ENCODE measurements at regions not wholly inside any gene's neighbourhood (a gene's known extent, or its start where the extent isn't known, plus 50 kb on each side); places are given as distances from the start of the nearest gene placed in this dataset.

DNA sequence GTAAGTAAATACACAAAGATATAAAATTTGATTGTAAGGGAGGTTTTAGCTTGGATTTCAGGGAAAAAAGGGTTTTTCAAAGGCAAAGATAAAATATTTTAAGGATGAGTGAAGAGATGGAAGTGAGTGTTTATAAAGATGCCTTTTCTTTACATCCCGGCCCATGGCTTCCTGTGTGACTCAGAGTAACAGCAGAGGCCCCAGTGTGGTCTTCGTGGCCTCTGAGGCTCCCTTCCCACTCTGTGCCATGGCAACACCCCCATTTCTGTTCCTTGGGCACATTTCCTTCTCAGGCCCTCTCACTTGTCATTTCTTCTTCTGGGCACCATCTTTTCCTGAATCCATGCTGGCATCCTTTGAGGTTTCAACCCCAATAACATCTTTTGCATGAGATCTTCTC, 92.6 kb upstream of the TMEM18 start:
- intact Hi-C loops (cut with micrococcal nuclease; ENCODE audit: unreplicated experiment) (no loop called here), in situ Hi-C loops (cut with HindIII; ENCODE audit: extremely low pct_ligation_motif_present, low pct_unique_long_range_greater_than_20kb) (no loop called here)
- no peak for ATAC-seq
- 9% methylated on average over 2 of the region's 2 CpGs for WGBS (ENCODE audit: low lambda C conversion rate)
- no TSS peak for BruUV-seq (replicated peaks)
- Histone ChIP-seq H3K79me2 (ENCODE audit: insufficient read depth, low read length) (no peaks in the 10 kb centered on the region), H3K9ac (ENCODE audit: insufficient read depth, low read depth, low read length) (no peak overlapping the region), H3K36me3 (replicated peaks in 1 of 2; ENCODE audit: control insufficient read depth in 1 of 2, insufficient read depth in 2 of 2, low read length in 2 of 2) (no peaks in the 10 kb centered on the region), H3K9me3 (ENCODE audit: low read length) (no peaks in the 10 kb centered on the region), H2AFZ (ENCODE audit: low read length) (no peak overlapping the region), H3K4me2 (ENCODE audit: low read depth, low read length) (no peak overlapping the region), H3K27me3 (ENCODE audit: control insufficient read depth in 1 of 2, insufficient read depth in 2 of 2, low read length in 2 of 2) (peaks cover 5 to 55% of the 10 kb centered on the region in 2 experiments; a peak in 4 of 5 replicates), H3K4me1 (ENCODE audit: insufficient read depth, low read length) (no peaks in the 10 kb centered on the region), H3K27ac (ENCODE audit: extremely low read length, insufficient read depth, low read length) (no peak overlapping the region), H3K4me3 (replicated peaks in 1 of 3; ENCODE audit: insufficient read depth in 1 of 3, low read depth in 2 of 3, low read length in 3 of 3) (no peak overlapping the region), H4K20me1 (ENCODE audit: insufficient read depth, low read length) (no peaks in the 10 kb centered on the region)
- CTCF ChIA-PET (ENCODE audit: low intra/inter-chr PET ratio, low total read pairs): no interaction called here
- DNase-seq (ENCODE audit: low spot score): no peak
- TF ChIP-seq, protein P1, sequence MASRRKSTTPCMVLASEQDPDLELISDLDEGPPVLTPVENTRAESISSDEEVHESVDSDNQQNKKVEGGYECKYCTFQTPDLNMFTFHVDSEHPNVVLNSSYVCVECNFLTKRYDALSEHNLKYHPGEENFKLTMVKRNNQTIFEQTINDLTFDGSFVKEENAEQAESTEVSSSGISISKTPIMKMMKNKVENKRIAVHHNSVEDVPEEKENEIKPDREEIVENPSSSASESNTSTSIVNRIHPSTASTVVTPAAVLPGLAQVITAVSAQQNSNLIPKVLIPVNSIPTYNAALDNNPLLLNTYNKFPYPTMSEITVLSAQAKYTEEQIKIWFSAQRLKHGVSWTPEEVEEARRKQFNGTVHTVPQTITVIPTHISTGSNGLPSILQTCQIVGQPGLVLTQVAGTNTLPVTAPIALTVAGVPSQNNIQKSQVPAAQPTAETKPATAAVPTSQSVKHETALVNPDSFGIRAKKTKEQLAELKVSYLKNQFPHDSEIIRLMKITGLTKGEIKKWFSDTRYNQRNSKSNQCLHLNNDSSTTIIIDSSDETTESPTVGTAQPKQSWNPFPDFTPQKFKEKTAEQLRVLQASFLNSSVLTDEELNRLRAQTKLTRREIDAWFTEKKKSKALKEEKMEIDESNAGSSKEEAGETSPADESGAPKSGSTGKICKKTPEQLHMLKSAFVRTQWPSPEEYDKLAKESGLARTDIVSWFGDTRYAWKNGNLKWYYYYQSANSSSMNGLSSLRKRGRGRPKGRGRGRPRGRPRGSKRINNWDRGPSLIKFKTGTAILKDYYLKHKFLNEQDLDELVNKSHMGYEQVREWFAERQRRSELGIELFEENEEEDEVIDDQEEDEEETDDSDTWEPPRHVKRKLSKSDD (CRISPR knock-in tag; IDR thresholded peaks at IDR 0.05; ENCODE audit: low read depth): no peak
- TF ChIP-seq, protein P2, sequence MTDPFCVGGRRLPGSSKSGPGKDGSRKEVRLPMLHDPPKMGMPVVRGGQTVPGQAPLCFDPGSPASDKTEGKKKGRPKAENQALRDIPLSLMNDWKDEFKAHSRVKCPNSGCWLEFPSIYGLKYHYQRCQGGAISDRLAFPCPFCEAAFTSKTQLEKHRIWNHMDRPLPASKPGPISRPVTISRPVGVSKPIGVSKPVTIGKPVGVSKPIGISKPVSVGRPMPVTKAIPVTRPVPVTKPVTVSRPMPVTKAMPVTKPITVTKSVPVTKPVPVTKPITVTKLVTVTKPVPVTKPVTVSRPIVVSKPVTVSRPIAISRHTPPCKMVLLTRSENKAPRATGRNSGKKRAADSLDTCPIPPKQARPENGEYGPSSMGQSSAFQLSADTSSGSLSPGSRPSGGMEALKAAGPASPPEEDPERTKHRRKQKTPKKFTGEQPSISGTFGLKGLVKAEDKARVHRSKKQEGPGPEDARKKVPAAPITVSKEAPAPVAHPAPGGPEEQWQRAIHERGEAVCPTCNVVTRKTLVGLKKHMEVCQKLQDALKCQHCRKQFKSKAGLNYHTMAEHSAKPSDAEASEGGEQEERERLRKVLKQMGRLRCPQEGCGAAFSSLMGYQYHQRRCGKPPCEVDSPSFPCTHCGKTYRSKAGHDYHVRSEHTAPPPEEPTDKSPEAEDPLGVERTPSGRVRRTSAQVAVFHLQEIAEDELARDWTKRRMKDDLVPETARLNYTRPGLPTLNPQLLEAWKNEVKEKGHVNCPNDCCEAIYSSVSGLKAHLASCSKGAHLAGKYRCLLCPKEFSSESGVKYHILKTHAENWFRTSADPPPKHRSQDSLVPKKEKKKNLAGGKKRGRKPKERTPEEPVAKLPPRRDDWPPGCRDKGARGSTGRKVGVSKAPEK (CRISPR knock-in tag; IDR thresholded peaks at IDR 0.05; ENCODE audit: borderline replicate concordance): no peak
- TF ChIP-seq, protein P3, sequence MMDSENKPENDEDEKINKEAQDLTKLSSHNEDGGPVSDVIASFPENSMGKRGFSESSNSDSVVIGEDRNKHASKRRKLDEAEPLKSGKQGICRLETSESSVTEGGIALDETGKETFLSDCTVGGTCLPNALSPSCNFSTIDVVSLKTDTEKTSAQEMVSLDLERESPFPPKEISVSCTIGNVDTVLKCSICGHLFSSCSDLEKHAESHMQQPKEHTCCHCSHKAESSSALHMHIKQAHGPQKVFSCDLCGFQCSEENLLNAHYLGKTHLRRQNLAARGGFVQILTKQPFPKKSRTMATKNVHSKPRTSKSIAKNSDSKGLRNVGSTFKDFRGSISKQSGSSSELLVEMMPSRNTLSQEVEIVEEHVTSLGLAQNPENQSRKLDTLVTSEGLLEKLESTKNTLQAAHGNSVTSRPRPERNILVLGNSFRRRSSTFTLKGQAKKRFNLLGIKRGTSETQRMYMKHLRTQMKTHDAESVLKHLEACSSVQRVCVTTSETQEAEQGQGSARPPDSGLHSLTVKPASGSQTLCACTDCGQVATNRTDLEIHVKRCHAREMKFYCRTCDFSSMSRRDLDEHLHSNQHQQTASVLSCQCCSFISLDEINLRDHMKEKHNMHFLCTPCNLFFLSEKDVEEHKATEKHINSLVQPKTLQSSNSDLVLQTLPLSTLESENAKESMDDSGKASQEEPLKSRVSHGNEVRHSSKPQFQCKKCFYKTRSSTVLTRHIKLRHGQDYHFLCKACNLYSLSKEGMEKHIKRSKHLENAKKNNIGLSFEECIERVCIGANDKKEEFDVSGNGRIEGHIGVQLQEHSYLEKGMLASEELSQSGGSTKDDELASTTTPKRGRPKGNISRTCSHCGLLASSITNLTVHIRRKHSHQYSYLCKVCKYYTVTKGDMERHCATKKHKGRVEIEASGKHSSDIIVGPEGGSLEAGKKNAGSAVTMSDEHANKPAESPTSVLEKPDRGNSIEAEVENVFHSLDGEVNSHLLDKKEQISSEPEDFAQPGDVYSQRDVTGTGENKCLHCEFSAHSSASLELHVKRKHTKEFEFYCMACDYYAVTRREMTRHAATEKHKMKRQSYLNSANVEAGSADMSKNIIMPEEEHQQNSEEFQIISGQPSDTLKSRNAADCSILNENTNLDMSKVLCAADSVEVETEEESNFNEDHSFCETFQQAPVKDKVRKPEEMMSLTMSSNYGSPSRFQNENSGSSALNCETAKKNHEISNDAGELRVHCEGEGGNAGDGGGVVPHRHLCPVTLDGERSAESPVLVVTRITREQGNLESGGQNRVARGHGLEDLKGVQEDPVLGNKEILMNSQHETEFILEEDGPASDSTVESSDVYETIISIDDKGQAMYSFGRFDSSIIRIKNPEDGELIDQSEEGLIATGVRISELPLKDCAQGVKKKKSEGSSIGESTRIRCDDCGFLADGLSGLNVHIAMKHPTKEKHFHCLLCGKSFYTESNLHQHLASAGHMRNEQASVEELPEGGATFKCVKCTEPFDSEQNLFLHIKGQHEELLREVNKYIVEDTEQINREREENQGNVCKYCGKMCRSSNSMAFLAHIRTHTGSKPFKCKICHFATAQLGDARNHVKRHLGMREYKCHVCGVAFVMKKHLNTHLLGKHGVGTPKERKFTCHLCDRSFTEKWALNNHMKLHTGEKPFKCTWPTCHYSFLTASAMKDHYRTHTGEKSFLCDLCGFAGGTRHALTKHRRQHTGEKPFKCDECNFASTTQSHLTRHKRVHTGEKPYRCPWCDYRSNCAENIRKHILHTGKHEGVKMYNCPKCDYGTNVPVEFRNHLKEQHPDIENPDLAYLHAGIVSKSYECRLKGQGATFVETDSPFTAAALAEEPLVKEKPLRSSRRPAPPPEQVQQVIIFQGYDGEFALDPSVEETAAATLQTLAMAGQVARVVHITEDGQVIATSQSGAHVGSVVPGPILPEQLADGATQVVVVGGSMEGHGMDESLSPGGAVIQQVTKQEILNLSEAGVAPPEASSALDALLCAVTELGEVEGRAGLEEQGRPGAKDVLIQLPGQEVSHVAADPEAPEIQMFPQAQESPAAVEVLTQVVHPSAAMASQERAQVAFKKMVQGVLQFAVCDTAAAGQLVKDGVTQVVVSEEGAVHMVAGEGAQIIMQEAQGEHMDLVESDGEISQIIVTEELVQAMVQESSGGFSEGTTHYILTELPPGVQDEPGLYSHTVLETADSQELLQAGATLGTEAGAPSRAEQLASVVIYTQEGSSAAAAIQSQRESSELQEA (CRISPR knock-in tag; IDR thresholded peaks at IDR 0.05; ENCODE audit: not compliant biosample characterization): no peak
- TF ChIP-seq, protein P4, sequence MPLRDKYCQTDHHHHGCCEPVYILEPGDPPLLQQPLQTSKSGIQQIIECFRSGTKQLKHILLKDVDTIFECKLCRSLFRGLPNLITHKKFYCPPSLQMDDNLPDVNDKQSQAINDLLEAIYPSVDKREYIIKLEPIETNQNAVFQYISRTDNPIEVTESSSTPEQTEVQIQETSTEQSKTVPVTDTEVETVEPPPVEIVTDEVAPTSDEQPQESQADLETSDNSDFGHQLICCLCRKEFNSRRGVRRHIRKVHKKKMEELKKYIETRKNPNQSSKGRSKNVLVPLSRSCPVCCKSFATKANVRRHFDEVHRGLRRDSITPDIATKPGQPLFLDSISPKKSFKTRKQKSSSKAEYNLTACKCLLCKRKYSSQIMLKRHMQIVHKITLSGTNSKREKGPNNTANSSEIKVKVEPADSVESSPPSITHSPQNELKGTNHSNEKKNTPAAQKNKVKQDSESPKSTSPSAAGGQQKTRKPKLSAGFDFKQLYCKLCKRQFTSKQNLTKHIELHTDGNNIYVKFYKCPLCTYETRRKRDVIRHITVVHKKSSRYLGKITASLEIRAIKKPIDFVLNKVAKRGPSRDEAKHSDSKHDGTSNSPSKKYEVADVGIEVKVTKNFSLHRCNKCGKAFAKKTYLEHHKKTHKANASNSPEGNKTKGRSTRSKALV (CRISPR knock-in tag; IDR thresholded peaks at IDR 0.05): no peak
- FAIRE-seq: no peak
- POLR2A ChIA-PET: no interaction called here
